ENCODE measurements at regions not wholly inside any gene's neighbourhood (a gene's known extent, or its start where the extent isn't known, plus 50 kb on each side); places are given as distances from the start of the nearest gene placed in this dataset.
A peak's percentile ranks its signal among the peaks of the same experiment; 100 is the strongest.

DNA sequence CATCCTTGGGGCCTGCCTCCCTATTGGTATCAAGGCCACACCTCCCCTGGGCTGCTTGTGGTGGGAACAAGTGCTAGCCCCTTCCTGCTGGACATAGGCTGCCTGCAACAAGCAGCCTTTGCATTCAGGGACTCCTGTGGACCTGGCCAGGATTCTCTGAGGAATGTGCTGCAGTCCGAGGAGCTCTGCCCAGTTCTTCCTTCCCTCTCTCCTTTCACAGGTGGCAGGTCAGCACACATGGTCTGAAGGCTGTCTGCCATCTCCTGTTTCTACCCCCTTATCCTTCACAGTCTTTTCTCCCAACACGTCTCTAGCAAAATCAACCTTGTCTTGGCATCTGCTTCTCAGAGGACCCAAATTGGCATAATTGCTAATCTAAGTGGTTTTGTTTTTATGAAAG is 97.0 kb upstream of the LIPC start:
- Histone ChIP-seq H3K4me3 (no peak overlapping the region), H3K9me3 (0 out of 3 replicates have a peak, but pooled peaks cover 6% of the 10 kb centered on the region), H3K4me1 (peaks cover 50% of the 10 kb centered on the region), H3K4me2 (no peak overlapping the region), H3K27ac (peak overlapping the region; percentile 92)
- ChIA-PET CTCF (no interaction called here), POLR2A (interaction anchor here (3.9 kb wide), 1 partner anchor 213 kb away, joined by 31 read pairs; no protein-coding TSS in a partner anchor)
- ATAC-seq, result no peak
- no peak for DNase-seq (ENCODE audit: low read depth in 1 of 2, low spot score in 1 of 2)
- no peak for FAIRE-seq
- TF ChIP-seq RFX5 (IDR thresholded peaks at IDR 0.05) (no peak), ZNF302 (CRISPR knock-in tag; IDR thresholded peaks at IDR 0.05) (no peak), ESRRA (IDR thresholded peaks at IDR 0.05; ENCODE audit: borderline replicate concordance, low read length) (no peak), JUN (IDR thresholded peaks at IDR 0.05) (no peak), CHD4 (IDR thresholded peaks at IDR 0.05; ENCODE audit: borderline replicate concordance) (no peak), CBX8 (IDR thresholded peaks at IDR 0.05) (no peak), KDM5A (IDR thresholded peaks at IDR 0.05) (no peak), SREBF2 (IDR thresholded peaks at IDR 0.05) (no peak), POLR2A (IDR thresholded peaks at IDR 0.05; ENCODE audit: low read length) (no peak), MAZ (IDR thresholded peaks at IDR 0.05; ENCODE audit: borderline replicate concordance, low read depth, low read length) (no peak), NFE2L2 (conservative IDR thresholded peaks at IDR 0.05; ENCODE audit: low read length) (no peak)
- TF ChIP-seq, protein P1, sequence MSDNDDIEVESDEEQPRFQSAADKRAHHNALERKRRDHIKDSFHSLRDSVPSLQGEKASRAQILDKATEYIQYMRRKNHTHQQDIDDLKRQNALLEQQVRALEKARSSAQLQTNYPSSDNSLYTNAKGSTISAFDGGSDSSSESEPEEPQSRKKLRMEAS (IDR thresholded peaks at IDR 0.05), result no peak
- WGBS (ENCODE audit: missing lambda C conversion rate), result 95% methylated on average over 2 of the region's 2 CpGs

DNA sequence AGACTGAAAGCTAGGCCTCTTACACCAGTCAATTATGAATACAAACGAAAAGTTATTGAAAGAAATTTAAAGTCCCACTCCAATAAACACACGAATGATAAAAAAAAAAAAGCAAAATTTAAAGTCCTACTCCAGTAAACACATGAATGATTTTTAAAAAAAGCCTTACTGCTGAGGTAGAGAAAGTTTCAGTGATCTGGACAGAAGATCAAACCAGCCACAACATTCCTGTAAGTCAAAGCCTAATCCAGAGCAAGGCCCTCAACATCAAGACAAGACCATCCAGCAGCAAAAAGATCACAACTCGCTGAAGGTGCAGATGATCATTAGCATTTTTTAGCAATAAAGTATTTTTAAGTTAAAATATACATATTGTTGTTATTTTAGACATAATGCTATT is 95.6 kb upstream of the LIPC start:
- no peak for ATAC-seq

More for the DNA sequence above, 95.6 kb upstream of the LIPC start:
- Histone ChIP-seq H3K4me2 (no peak overlapping the region), H3K9me3 (0 out of 3 replicates have a peak, but pooled peaks cover 6% of the 10 kb centered on the region), H3K4me3 (no peak overlapping the region), H3K27ac (peak overlapping the region in 1 of 2 experiments; percentile 30; a peak in 2 of 6 replicates), H3K4me1 (peaks cover 39% of the 10 kb centered on the region)
- TF ChIP-seq ZNF302 (CRISPR knock-in tag; IDR thresholded peaks at IDR 0.05) (no peak), EP300 (IDR thresholded peaks at IDR 0.05) (no peak), CHD4 (IDR thresholded peaks at IDR 0.05; ENCODE audit: borderline replicate concordance) (no peak), POLR2A (IDR thresholded peaks at IDR 0.05; ENCODE audit: low read length) (no peak), SMC3 (IDR thresholded peaks at IDR 0.05) (no peak), NFE2L2 (conservative IDR thresholded peaks at IDR 0.05; ENCODE audit: low read length) (no peak), PHF8 (IDR thresholded peaks at IDR 0.05; ENCODE audit: borderline replicate concordance, low read depth) (no peak), EHF (CRISPR knock-in tag; IDR thresholded peaks at IDR 0.05) (no peak), FOSB (CRISPR knock-in tag; IDR thresholded peaks at IDR 0.05) (no peak), KDM5A (IDR thresholded peaks at IDR 0.05) (no peak), KDM1A (IDR thresholded peaks at IDR 0.05; ENCODE audit: low read depth) (no peak), RNF2 (IDR thresholded peaks at IDR 0.05; ENCODE audit: borderline replicate concordance, low read depth) (no peak), MAFK (IDR thresholded peaks at IDR 0.05; ENCODE audit: partially characterized antibody) (no peak)
- TF ChIP-seq, protein P2, sequence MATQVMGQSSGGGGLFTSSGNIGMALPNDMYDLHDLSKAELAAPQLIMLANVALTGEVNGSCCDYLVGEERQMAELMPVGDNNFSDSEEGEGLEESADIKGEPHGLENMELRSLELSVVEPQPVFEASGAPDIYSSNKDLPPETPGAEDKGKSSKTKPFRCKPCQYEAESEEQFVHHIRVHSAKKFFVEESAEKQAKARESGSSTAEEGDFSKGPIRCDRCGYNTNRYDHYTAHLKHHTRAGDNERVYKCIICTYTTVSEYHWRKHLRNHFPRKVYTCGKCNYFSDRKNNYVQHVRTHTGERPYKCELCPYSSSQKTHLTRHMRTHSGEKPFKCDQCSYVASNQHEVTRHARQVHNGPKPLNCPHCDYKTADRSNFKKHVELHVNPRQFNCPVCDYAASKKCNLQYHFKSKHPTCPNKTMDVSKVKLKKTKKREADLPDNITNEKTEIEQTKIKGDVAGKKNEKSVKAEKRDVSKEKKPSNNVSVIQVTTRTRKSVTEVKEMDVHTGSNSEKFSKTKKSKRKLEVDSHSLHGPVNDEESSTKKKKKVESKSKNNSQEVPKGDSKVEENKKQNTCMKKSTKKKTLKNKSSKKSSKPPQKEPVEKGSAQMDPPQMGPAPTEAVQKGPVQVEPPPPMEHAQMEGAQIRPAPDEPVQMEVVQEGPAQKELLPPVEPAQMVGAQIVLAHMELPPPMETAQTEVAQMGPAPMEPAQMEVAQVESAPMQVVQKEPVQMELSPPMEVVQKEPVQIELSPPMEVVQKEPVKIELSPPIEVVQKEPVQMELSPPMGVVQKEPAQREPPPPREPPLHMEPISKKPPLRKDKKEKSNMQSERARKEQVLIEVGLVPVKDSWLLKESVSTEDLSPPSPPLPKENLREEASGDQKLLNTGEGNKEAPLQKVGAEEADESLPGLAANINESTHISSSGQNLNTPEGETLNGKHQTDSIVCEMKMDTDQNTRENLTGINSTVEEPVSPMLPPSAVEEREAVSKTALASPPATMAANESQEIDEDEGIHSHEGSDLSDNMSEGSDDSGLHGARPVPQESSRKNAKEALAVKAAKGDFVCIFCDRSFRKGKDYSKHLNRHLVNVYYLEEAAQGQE (IDR thresholded peaks at IDR 0.05), result no peak
- TF ChIP-seq, protein P3, sequence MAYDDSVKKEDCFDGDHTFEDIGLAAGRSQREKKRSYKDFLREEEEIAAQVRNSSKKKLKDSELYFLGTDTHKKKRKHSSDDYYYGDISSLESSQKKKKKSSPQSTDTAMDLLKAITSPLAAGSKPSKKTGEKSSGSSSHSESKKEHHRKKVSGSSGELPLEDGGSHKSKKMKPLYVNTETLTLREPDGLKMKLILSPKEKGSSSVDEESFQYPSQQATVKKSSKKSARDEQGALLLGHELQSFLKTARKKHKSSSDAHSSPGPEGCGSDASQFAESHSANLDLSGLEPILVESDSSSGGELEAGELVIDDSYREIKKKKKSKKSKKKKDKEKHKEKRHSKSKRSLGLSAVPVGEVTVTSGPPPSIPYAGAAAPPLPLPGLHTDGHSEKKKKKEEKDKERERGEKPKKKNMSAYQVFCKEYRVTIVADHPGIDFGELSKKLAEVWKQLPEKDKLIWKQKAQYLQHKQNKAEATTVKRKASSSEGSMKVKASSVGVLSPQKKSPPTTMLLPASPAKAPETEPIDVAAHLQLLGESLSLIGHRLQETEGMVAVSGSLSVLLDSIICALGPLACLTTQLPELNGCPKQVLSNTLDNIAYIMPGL (CRISPR knock-in tag; IDR thresholded peaks at IDR 0.05; ENCODE audit: borderline replicate concordance), result no peak
- TF ChIP-seq, protein P4, sequence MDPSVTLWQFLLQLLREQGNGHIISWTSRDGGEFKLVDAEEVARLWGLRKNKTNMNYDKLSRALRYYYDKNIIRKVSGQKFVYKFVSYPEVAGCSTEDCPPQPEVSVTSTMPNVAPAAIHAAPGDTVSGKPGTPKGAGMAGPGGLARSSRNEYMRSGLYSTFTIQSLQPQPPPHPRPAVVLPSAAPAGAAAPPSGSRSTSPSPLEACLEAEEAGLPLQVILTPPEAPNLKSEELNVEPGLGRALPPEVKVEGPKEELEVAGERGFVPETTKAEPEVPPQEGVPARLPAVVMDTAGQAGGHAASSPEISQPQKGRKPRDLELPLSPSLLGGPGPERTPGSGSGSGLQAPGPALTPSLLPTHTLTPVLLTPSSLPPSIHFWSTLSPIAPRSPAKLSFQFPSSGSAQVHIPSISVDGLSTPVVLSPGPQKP (IDR thresholded peaks at IDR 0.05; ENCODE audit: low read depth, low read length), result no peak
- 81% methylated on average over 3 of the region's 3 CpGs for WGBS (ENCODE audit: missing lambda C conversion rate)
- FAIRE-seq, result no peak
- no peak for DNase-seq (ENCODE audit: low read depth in 1 of 2, low spot score in 1 of 2)
- POLR2A ChIA-PET, result interaction anchor here (0.6 kb wide), 1 partner anchor 433 kb away, joined by 3 read pairs; no protein-coding TSS in a partner anchor
- CTCF ChIA-PET, result no interaction called here
